OCI-LY1 (cell line): ENCODE measurements at regions not wholly inside any gene's neighbourhood (a gene's known extent, or its start where the extent isn't known, plus 50 kb on each side); places are given as distances from the start of the nearest gene placed in this dataset.

Experiments
- CTCF ChIP-seq: fragments of 200-600 bp; sonication (generic), shearing (Covaris generic); IDR thresholded peaks from 2 replicates; pipeline ENCODE4 v1.5.1; 2017; ENCODE audit warnings: mild to moderate bottlenecking, antibody characterized with exemption, low read length, moderate library complexity, mixed read lengths
- EZH2 ChIP-seq: fragments of 200-600 bp; sonication (generic), shearing (Covaris generic); IDR thresholded peaks from 2 replicates; pipeline ENCODE4 v1.8.0; 2017; ENCODE audit warnings: borderline replicate concordance, mixed run types, mild to moderate bottlenecking, antibody characterized with exemption, low read length, moderate library complexity, mixed read lengths

GRCh38 chr14:43336351-43336750, 1170.7 kb downstream of the FSCB start:
- TF ChIP-seq CTCF: no peak
- TF ChIP-seq EZH2: no peak
